Cardiac fibroblast (primary cell): ENCODE measurements at regions not wholly inside any gene's neighbourhood (a gene's known extent, or its start where the extent isn't known, plus 50 kb on each side); places are given as distances from the start of the nearest gene placed in this dataset.

Experiments
- DNase-seq, 2 donors: peaks; one replicate each; pipeline versions ENCODE4 v3.0.0 to v3.0.0-alpha.2; 2010; ENCODE audit warnings: low read depth in 2 of 2
- H3K4me3 ChIP-seq, 2 donors: replicated peaks in 1 of 2; 1 replicate in 1 of 2; 2 replicates in 1 of 2; pipeline ENCODE4 v1.5.1; 2011; ENCODE audit warnings: low read depth in 2 of 2, low read length in 2 of 2, mild to moderate bottlenecking in 2 of 2, moderate library complexity in 1 of 2
- TF ChIP-seq, protein P1 (sequence below): IDR thresholded peaks from one replicate; pipeline ENCODE4 v1.5.1; 2011; ENCODE audit warnings: low read depth, mild to moderate bottlenecking, low read length, inconsistent platforms

DNA sequence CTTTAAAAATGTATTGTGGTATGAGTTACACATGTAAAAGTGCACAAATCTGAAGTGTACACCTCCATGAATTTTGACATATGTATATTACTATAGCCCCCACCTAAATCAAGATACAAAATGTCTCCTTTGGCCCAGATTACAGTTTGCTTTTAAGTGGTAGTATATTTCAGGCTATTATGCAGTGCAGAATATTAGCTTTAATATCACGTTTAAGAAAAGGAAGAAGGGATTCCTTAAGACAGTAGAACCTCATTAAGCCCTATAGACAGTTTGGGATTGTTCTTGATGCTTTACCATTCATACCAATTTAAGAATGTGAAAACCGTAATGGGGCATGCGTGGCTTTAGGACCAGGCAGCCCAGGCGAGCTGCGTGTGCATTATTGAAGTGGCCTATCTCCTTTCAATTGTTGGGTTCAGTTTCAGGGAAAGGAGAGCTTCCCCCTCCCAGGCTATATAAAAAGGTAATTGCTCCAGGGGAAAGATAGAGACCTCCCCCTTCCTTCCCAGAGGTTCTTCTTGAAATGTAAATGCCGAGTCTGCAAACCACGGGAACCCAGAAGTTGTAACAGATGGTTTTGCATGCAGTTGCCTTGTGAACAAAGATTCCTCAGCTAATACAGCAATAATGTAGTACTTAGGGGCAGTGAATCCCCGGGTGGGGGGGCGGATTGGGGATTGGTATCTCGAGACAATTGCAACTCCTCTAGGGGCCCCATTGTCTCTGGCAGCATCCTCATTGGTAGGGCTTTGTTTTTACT lies 106.1 kb downstream of the UCHL1 start:
- no peak overlapping the region for H3K4me3 ChIP-seq
- no peak for DNase-seq

DNA sequence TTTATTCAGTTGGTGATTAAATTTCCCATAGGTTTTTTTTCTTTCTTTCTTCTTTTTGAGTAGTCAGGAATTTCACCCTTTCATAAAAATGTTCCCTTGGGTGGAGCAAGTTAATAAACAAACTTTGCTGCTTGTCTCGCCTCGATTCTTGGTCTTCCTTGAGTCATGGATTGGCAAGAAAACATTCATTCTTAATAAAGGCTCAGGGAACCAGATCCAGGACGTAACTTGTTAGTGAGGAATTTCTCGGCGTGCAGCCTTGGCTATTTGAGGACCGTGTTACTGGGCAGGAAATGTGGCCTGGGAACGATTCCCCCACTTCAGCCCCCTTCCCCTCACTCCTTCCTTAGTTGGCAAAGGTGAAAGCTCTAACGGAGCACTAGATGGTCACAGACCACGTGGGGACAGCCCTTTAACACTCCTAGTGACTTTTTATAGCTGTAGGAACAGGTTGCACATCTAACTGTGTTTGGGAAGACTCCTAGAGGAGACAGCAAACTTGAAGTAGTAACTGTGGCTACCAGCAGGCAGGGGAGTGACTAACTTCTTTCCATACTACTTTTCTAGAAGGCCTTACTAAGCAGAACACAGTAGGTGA lies 106.8 kb downstream of the UCHL1 start:
- no peak overlapping the region for H3K4me3 ChIP-seq
- DNase-seq, result peak; percentile 34 to 73
- TF ChIP-seq, protein P1, sequence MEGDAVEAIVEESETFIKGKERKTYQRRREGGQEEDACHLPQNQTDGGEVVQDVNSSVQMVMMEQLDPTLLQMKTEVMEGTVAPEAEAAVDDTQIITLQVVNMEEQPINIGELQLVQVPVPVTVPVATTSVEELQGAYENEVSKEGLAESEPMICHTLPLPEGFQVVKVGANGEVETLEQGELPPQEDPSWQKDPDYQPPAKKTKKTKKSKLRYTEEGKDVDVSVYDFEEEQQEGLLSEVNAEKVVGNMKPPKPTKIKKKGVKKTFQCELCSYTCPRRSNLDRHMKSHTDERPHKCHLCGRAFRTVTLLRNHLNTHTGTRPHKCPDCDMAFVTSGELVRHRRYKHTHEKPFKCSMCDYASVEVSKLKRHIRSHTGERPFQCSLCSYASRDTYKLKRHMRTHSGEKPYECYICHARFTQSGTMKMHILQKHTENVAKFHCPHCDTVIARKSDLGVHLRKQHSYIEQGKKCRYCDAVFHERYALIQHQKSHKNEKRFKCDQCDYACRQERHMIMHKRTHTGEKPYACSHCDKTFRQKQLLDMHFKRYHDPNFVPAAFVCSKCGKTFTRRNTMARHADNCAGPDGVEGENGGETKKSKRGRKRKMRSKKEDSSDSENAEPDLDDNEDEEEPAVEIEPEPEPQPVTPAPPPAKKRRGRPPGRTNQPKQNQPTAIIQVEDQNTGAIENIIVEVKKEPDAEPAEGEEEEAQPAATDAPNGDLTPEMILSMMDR, result no peak

More for the DNA sequence above, 106.1 kb downstream of the UCHL1 start:
- TF ChIP-seq, protein P1, result no peak

DNA sequence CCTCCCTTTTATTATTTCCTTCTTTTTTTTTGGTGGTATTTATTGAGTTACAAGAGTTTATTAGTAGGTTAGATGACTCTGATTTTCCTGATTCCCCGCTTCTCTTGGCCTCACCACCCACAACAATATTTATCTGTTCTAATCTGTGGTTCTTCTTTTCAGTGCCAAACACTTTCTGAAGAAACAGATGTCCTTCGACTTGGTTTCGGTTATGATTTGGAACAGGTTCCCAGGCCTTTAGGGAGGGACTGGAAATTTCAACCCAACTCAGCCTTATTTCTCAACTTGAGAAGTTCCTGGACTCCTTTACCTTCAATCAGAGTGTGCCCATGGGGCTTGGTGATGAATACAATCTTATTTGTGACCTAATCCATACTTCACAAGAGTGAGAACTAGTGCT lies 108.1 kb downstream of the UCHL1 start:
- TF ChIP-seq, protein P1, result no peak
- H3K4me3 ChIP-seq, result no peak overlapping the region
- DNase-seq, result no peak

DNA sequence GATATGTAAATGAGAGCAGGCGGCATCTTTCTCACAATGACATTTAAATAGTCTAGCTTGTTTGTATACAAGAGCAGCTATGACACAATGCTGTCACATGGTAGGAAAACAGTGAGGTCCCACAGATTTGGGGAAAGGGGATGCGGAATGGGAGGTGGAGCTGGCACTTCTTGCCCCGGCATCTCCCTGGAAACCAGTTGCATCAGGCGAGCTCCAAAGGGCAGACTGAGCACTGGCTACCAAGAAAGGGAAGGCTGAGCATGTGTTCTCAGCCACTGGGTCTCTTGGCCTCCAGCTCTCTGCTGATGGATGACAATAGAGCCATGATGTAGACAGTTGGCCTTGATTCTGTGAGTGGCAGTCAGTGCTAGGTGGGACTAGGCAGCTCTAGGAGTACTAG lies 109.0 kb downstream of the UCHL1 start:
- TF ChIP-seq, protein P1, result no peak
- no peak overlapping the region for H3K4me3 ChIP-seq
- no peak for DNase-seq

DNA sequence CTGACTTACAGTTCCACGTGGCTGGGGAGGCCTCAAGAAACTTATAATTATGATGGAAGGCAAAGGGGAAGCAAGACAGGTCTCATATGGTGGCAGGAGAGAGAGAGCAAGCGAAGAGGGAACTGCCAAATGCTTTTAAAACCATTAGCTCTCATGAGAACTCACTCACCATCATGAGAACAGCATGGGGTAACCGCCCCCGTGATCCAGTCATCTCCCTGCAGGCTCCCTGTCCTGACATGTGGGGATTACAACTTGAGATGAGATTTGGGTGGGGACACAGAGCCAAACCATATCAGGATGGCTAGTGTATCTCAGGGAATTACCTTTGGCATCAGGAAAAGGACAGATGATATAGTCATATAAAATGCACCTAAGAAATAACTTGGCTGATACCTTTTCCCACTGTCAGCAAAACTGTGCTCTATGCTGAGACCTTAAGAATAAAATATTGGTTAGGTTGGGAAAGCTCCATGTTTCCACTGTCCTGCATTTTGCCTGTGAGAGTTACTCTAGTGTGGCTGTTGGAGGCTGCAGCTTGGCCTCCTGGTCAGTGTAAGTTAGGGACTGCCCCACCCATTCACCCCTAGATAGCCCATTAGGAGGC lies 110.3 kb downstream of the UCHL1 start:
- H3K4me3 ChIP-seq, result no peak overlapping the region
- TF ChIP-seq, protein P1, result no peak
- DNase-seq, result no peak

DNA sequence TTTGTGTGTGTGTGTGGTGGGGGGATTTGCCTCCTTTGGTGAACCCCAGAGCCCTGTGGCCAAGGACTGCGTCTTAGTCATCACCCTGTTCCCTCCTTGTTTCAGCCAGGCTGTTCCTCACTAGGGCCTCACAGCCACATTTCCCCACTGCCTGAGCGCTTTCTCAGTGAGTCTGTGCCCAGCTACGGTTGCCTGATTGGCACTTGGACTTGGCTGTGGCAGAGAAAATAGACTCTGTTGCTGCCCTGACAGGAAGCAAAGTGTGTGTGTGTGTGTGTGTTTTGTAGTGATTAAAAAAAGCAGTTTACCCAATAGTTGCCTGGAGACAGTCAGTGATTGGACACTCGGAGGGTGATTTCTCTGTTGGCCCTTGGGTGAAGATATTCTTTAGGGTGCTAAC lies 113.0 kb downstream of the UCHL1 start:
- no peak overlapping the region for H3K4me3 ChIP-seq
- TF ChIP-seq, protein P1, result no peak
- DNase-seq, result peak in 1 of 2 donors; percentile 36
